GM23338 (cell line): ENCODE measurements at regions not wholly inside any gene's neighbourhood (a gene's known extent, or its start where the extent isn't known, plus 50 kb on each side); places are given as distances from the start of the nearest gene placed in this dataset.

Source experiments
- POLR2AphosphoS5 ChIP-seq: IDR thresholded peaks from 2 replicates; pipeline ENCODE4 v1.6.1; 2016; ENCODE audit warnings: antibody characterized with exemption, low read depth
- ZNF331 ChIP-seq: fragments of 250-450 bp; sonication (Bioruptor Pico); IDR thresholded peaks from 2 replicates; pipeline ENCODE4 v1.5.0; 2020; ENCODE audit warnings: low read depth, mild to moderate bottlenecking, moderate library complexity
- TF ChIP-seq, protein P1 (sequence below), 2 experiments: fragments of 200-600 bp in 1 of 2; sonication (generic) in 1 of 2; conservative IDR thresholded peaks; 2 replicates each; pipeline versions ENCODE4 v1.5.1 to v1.6.1; 2016 to 2017; ENCODE audit warnings: antibody characterized with exemption in 2 of 2, low read depth in 2 of 2, mild to moderate bottlenecking in 2 of 2, moderate library complexity in 1 of 2

DNA sequence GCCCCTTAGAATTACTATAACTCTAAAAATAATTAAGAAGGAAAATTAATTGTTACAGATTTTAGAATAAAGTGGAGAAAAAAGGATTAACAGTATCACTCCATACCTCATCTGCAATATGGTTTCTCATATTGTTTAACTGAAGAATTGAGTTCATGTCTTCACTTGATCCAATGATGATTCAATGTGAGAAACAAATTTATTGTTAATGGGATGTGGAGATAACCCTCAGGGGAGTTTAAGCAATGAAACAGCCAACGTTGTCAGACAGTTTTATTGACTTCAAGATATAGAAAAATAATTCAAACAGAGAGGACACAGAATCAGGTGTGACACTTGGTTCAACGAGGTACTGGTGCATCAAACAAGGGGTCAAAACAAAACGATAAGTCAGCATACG is 665.2 kb upstream of the ACO1 start:
- TF ChIP-seq POLR2AphosphoS5 (no peak), ZNF331 (CRISPR knock-in tag) (no peak)
- TF ChIP-seq, protein P1, sequence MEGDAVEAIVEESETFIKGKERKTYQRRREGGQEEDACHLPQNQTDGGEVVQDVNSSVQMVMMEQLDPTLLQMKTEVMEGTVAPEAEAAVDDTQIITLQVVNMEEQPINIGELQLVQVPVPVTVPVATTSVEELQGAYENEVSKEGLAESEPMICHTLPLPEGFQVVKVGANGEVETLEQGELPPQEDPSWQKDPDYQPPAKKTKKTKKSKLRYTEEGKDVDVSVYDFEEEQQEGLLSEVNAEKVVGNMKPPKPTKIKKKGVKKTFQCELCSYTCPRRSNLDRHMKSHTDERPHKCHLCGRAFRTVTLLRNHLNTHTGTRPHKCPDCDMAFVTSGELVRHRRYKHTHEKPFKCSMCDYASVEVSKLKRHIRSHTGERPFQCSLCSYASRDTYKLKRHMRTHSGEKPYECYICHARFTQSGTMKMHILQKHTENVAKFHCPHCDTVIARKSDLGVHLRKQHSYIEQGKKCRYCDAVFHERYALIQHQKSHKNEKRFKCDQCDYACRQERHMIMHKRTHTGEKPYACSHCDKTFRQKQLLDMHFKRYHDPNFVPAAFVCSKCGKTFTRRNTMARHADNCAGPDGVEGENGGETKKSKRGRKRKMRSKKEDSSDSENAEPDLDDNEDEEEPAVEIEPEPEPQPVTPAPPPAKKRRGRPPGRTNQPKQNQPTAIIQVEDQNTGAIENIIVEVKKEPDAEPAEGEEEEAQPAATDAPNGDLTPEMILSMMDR (conservative IDR thresholded peaks at IDR 0.05; ENCODE audit: low read depth in 2 of 2) = no peak
